ENCODE measurements at regions not wholly inside any gene's neighbourhood (a gene's known extent, or its start where the extent isn't known, plus 50 kb on each side); places are given as distances from the start of the nearest gene placed in this dataset.
A peak's percentile ranks its signal among the peaks of the same experiment; 100 is the strongest.

DNA sequence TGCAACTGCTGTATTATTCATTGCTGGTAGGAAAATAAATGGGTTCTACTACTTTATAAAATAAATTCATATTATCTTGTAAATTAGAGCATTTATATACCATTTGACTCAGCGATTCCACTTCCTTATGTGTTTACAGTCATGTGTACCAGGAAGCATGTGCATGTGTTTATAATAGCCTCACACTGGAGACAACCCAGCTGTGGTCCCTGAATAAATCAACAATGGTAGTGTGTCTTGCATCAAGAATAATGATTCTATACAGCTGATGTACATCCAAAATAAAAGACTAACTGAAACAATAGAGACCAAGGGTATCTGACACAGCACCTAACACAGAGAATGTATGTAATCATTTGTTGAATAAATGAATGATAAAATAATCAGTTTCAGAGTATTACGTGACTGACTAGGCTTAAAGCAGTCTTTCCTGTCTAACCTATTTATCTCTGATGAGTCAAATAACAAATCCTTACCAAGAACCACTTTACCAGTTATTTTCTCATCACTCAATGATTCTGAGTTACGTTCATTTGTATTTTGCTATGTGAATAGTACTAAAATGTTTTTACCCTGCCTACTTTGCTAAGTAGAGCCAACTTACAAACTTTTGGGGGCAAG lies 216.8 kb downstream of the UBE2E3 start:
- Mint-ChIP-seq H3K27ac (peak overlapping the region; percentile 80), H3K36me3 (ENCODE audit: low read depth) (peaks cover 77% of the 10 kb centered on the region), H3K27me3 (ENCODE audit: low read depth) (no peaks in the 10 kb centered on the region), H3K4me3 (ENCODE audit: low read depth) (peak overlapping the region; percentile 37), H3K9me3 (peaks cover 54% of the 10 kb centered on the region), H3K4me1 (ENCODE audit: low read depth) (peaks cover 47% of the 10 kb centered on the region)
- no peak for DNase-seq (ENCODE audit: low spot score)
- intact Hi-C loops (cut with micrococcal nuclease), result loop anchor here (1.0 to 5.0 kb wide), 5 partner anchors 19 to 90 kb away; no protein-coding TSS in a partner anchor

DNA sequence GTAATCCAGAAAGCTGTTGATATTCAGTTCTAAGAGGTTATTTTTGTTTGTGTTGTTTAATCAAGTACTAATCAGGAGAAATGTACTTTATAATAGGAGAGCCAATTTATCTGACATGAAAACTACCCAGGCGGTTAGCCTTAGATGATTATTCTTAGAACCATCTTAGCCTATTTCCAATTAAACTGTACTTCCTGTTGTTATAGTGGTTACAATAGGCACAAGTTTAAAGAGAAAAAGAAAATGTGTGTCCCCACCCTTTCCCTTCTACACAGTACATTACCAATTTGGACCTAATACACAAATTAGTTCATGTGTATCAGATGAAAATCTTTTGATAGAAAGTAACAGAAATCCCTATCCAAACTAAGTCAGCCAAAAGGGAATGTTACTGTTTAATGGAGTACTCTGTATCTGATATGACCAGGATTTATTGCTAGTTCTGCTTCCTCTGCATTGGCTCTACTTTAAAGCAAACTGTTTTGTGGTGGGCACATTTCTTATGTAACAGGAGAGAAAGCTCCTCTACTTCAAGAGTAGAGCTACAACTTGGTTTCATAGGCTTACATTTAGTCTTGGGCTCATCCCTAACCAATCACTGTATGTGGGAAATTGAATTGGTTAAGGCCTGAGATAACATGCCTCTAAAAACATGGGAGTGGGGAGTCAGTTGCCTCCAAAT lies 217.9 kb downstream of the UBE2E3 start:
- no peak for DNase-seq (ENCODE audit: low spot score)
- Mint-ChIP-seq H3K9me3 (peaks cover 52% of the 10 kb centered on the region), H3K4me1 (ENCODE audit: low read depth) (peaks cover 44% of the 10 kb centered on the region), H3K27ac (peak overlapping the region; percentile 80), H3K4me3 (ENCODE audit: low read depth) (no peak overlapping the region), H3K36me3 (ENCODE audit: low read depth) (peaks cover 80% of the 10 kb centered on the region), H3K27me3 (ENCODE audit: low read depth) (no peaks in the 10 kb centered on the region)
- intact Hi-C loops (cut with micrococcal nuclease), result loop anchor here (5.0 kb wide), 2 partner anchors 44 to 91 kb away; no protein-coding TSS in a partner anchor

DNA sequence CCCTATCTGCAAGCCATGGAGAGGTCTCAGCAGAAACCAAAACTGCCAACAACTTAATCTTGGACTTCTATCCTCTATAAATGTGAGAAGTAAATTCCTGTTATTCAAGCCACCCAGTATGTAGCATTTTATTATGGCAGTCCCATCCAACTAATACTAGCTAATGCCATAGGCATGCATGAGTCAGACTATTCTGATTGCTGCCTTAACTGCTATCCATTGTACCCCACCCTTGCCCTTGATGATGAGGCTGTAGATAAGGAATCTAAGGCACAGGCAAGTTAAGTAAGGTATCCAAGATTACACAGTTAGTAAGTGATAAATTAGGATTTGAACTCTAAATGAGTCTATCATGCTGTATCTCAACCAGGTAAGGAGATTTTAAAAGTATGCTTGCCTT lies 223.0 kb downstream of the UBE2E3 start:
- no peak overlapping the region for H3K4me3 Mint-ChIP-seq (ENCODE audit: low read depth)
- DNase-seq (ENCODE audit: low spot score), result no peak
- H3K27ac Mint-ChIP-seq, result no peak overlapping the region
- intact Hi-C loops (cut with micrococcal nuclease), result no loop called here
- no peaks in the 10 kb centered on the region for H3K27me3 Mint-ChIP-seq (ENCODE audit: low read depth)
- H3K4me1 Mint-ChIP-seq (ENCODE audit: low read depth), result peaks cover 19% of the 10 kb centered on the region
- H3K9me3 Mint-ChIP-seq, result peaks cover 72% of the 10 kb centered on the region
- peaks cover 95% of the 10 kb centered on the region for H3K36me3 Mint-ChIP-seq (ENCODE audit: low read depth)

DNA sequence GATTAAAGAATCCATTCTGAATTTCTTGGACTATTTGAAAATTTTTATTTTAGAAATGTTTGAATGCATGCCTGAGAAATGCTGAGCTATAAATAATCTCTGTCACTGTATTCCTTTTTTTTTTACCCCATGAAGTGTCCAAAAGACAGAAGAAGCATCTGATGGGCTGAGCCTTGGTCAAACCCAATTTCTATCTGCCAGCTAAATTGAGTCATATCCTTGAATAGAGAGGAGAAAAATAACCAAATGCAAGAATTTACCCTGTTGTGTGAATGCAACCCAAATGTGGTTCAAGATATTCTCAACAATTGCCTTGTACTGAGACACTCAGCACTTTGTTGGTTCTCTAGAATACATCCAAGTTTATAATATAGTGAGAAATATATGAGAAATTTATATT lies 223.5 kb downstream of the UBE2E3 start:
- Mint-ChIP-seq H3K4me3 (ENCODE audit: low read depth) (no peak overlapping the region), H3K36me3 (ENCODE audit: low read depth) (peaks cover 95% of the 10 kb centered on the region), H3K4me1 (ENCODE audit: low read depth) (peaks cover 14% of the 10 kb centered on the region), H3K9me3 (peaks cover 72% of the 10 kb centered on the region), H3K27ac (no peak overlapping the region), H3K27me3 (ENCODE audit: low read depth) (no peaks in the 10 kb centered on the region)
- intact Hi-C loops (cut with micrococcal nuclease), result no loop called here
- no peak for DNase-seq (ENCODE audit: low spot score)

DNA sequence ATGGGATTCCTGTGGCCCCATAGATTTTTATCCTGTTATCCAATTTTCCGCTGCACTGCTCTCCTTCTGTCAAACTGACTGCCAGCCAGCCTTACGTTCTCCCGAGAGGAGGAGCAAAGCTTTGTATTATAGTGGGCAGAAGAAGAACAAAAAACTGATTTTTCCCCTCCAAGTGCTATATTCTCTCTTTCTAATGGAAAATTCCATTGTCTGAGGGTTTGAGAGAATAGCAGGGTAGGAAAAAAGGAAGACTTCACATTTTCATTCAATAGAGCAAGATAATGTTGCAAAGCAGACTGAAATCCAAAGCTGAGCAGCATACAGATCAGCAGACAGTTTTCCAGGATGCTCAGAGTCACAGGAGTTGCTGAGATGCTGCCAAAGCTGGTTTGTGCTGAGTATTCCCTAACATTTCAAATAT lies 238.0 kb downstream of the UBE2E3 start:
- Mint-ChIP-seq H3K4me3 (ENCODE audit: low read depth) (no peak overlapping the region), H3K36me3 (ENCODE audit: low read depth) (peaks cover 57% of the 10 kb centered on the region), H3K27ac (no peak overlapping the region), H3K9me3 (peaks cover 44% of the 10 kb centered on the region), H3K4me1 (ENCODE audit: low read depth) (peaks cover 12% of the 10 kb centered on the region), H3K27me3 (ENCODE audit: low read depth) (no peaks in the 10 kb centered on the region)
- intact Hi-C loops (cut with micrococcal nuclease), result no loop called here
- DNase-seq (ENCODE audit: low spot score), result no peak

DNA sequence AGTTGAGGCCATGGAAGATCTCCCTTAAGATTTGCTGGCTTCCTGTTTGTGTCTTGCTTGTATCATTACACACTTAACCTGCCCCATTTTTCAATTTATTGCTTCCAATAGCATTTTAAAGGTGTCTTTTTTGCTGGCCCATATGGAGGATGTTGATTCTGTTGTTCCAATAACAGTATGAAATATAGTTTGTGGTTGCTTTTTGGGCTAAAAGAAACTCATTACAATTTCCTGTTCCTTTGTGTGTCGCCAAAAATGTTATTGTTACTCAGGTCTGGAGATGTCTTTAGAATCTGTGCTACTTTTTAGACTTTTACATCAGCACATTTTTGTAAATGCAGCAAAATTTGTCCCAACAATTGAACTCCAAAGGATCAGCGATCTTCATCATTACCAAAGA lies 234.0 kb upstream of the ITGA4 start:
- Mint-ChIP-seq H3K27ac (peak overlapping the region; percentile 98), H3K4me3 (ENCODE audit: low read depth) (peak overlapping the region; percentile 43), H3K36me3 (ENCODE audit: low read depth) (peaks cover 82% of the 10 kb centered on the region), H3K27me3 (ENCODE audit: low read depth) (no peaks in the 10 kb centered on the region), H3K4me1 (ENCODE audit: low read depth) (peaks cover 24% of the 10 kb centered on the region), H3K9me3 (peaks cover 67% of the 10 kb centered on the region)
- no peak for DNase-seq (ENCODE audit: low spot score)
- intact Hi-C loops (cut with micrococcal nuclease), result loop anchor here (2.0 kb wide), 1 partner anchor 26 kb away; no protein-coding TSS in a partner anchor

DNA sequence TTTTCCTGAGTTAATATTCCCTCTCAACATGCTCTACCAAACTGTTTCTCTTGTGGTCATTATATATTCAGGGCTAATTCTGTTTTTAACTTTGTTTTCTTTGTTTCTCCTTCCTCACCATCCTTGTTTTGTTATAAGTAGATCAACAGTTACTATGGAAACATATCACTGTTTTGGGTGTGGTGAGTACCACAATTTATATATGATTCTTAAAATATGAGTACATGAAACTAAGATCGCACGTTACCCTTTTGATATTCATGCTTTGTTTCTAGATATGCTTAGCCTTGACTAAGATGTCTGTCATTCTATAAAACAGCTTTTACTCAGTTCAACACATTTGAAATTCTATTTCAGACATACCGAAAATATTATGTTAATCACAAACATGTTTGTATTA lies 232.3 kb upstream of the ITGA4 start:
- intact Hi-C loops (cut with micrococcal nuclease), result loop anchor here (2.0 kb wide), 3 partner anchors 14 to 102 kb away; no protein-coding TSS in a partner anchor
- no peak for DNase-seq (ENCODE audit: low spot score)
- Mint-ChIP-seq H3K27ac (peak overlapping the region; percentile 98), H3K36me3 (ENCODE audit: low read depth) (peaks cover 77% of the 10 kb centered on the region), H3K4me3 (ENCODE audit: low read depth) (peak overlapping the region; percentile 70), H3K27me3 (ENCODE audit: low read depth) (no peaks in the 10 kb centered on the region), H3K9me3 (peaks cover 56% of the 10 kb centered on the region), H3K4me1 (ENCODE audit: low read depth) (peaks cover 23% of the 10 kb centered on the region)

DNA sequence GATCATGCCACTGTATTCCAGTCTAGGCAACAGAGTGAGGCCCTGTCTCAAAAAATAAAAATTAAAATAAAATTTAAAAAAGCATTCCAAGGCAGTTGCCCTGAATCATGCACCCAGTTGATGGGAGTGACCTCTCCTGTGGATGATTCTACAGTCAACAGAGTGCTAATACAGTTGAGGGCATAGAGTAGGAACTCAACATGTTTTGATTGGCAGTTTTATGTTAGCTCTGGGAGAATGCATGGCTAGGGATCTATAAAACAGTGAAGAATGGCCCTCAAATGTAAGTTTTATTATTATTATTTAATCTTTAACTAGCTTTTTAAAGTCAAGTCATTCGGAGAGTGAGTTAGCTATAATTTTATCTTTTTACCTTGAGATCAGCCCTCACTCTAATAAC lies 228.5 kb upstream of the ITGA4 start:
- Mint-ChIP-seq H3K4me3 (ENCODE audit: low read depth) (no peak overlapping the region), H3K4me1 (ENCODE audit: low read depth) (peaks cover 27% of the 10 kb centered on the region), H3K27me3 (ENCODE audit: low read depth) (no peaks in the 10 kb centered on the region), H3K27ac (no peak overlapping the region), H3K36me3 (ENCODE audit: low read depth) (peaks cover 70% of the 10 kb centered on the region), H3K9me3 (peaks cover 25% of the 10 kb centered on the region)
- intact Hi-C loops (cut with micrococcal nuclease), result no loop called here
- no peak for DNase-seq (ENCODE audit: low spot score)

DNA sequence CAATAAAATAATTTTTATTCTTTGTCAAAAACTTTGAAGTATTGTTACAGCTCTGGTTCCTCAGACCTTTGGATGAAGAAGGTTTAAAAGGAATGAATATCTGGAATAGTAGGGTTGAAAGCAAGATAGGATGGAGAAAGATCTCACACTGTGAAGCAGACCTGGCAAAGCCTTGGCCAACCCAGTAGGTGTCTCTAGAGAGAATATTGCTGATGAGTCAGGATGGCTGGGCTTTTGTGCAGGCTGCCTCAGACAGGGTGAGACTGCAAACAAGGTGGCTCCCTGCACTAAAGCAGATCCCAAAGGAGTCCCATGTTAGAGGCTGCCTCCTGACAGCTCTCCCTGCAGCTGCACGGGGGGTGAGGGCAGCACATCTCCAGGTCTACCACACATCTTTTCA lies 226.0 kb upstream of the ITGA4 start:
- intact Hi-C loops (cut with micrococcal nuclease), result loop anchor here (5.0 kb wide), 1 partner anchor 36 kb away; no protein-coding TSS in a partner anchor
- peaks cover 37% of the 10 kb centered on the region for H3K4me1 Mint-ChIP-seq (ENCODE audit: low read depth)

DNA sequence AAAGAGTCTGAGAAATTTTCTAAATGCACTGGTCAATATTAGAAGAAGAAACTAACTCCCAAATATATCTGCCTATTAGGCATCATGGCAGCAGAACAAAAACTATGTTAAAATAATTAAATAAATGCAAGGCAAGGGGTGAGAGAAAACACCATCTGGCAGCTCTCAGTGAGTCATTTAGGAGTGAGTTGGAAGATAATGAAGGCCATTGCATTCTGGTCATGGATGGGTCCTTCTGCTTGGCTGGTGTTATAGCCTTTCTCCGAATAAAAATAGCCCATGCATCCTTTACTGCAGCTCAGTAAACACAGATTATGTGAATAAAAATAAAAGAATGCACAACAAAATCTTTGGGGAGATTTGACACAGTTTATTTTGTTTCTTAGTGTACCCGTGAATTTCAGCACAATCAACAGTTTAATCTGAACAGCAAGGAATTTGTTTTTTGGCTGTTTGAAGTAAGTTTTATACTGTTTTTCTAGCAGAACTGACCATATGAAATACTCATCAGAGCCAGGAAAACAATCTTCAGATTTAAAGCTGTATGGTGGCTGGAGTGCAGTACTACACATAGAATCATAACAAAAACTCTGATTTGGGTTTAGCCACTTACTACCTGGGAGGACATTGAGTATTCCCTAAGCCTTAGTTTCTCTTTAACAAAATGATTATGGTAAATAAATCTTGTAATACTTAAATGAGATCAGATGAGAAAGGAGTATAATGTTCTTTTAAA lies 225.1 kb upstream of the ITGA4 start:
- peaks cover 11% of the 10 kb centered on the region for H3K9me3 Mint-ChIP-seq
- DNase-seq (ENCODE audit: low spot score), result no peak
- H3K36me3 Mint-ChIP-seq (ENCODE audit: low read depth), result peaks cover 71% of the 10 kb centered on the region
- no peak overlapping the region for H3K4me3 Mint-ChIP-seq (ENCODE audit: low read depth)
- no peak overlapping the region for H3K27ac Mint-ChIP-seq
- no peaks in the 10 kb centered on the region for H3K27me3 Mint-ChIP-seq (ENCODE audit: low read depth)
- intact Hi-C loops (cut with micrococcal nuclease), result loop anchor here (5.0 kb wide), 1 partner anchor 35 kb away; no protein-coding TSS in a partner anchor
- peaks cover 44% of the 10 kb centered on the region for H3K4me1 Mint-ChIP-seq (ENCODE audit: low read depth)

More for the DNA sequence above, 226.0 kb upstream of the ITGA4 start:
- no peaks in the 10 kb centered on the region for H3K27me3 Mint-ChIP-seq (ENCODE audit: low read depth)
- no peak overlapping the region for H3K4me3 Mint-ChIP-seq (ENCODE audit: low read depth)
- peaks cover 16% of the 10 kb centered on the region for H3K9me3 Mint-ChIP-seq
- H3K36me3 Mint-ChIP-seq (ENCODE audit: low read depth), result peaks cover 71% of the 10 kb centered on the region
- no peak for DNase-seq (ENCODE audit: low spot score)
- H3K27ac Mint-ChIP-seq, result no peak overlapping the region

DNA sequence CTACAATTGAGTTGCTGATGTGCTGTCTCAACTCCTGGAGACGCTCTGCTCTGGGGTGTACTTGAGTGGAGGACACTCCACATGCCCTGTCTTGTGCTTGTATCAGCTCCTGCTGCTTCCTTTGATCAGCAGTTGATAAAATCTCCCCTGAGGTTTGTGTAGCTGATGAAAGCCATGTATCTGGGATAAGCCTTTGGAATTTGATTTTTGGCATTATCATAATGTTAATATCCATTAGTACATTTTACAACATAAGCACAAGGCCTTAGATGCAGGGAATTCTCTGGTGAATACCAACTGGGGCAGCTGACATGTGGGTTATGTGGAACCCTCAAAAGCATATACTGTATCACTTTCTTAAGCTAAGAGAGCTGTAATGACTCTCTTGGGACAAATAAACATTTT lies 222.7 kb upstream of the ITGA4 start:
- Mint-ChIP-seq H3K27me3 (ENCODE audit: low read depth) (no peaks in the 10 kb centered on the region), H3K9me3 (peaks cover 11% of the 10 kb centered on the region), H3K27ac (no peak overlapping the region), H3K36me3 (ENCODE audit: low read depth) (peaks cover 74% of the 10 kb centered on the region), H3K4me3 (ENCODE audit: low read depth) (no peak overlapping the region), H3K4me1 (ENCODE audit: low read depth) (peaks cover 64% of the 10 kb centered on the region)
- no peak for DNase-seq (ENCODE audit: low spot score)
- intact Hi-C loops (cut with micrococcal nuclease), result loop anchor here (5.0 kb wide), 1 partner anchor 33 kb away; no protein-coding TSS in a partner anchor

DNA sequence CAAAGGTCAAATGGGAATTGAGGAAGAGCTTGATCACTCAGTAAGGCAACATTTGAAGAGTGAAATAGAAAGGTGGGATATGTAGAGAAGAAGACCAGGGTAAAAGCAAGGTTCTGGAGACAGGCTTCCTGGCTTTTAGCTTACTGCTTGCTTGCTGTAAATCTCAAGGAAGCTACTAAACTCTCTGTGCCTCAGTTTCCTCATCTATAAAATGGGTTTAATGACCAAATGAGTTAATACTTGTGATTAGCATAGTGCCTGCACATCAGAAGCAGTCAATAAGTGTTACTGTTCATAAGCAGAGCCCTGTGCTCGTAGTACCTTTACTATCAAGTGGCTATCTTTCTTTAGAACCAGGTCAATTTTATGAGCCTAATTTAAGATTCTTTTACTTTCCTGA lies 222.2 kb upstream of the ITGA4 start:
- Mint-ChIP-seq H3K36me3 (ENCODE audit: low read depth) (peaks cover 73% of the 10 kb centered on the region), H3K4me1 (ENCODE audit: low read depth) (peaks cover 67% of the 10 kb centered on the region)
- DNase-seq (ENCODE audit: low spot score), result no peak

More for the DNA sequence above, 222.2 kb upstream of the ITGA4 start:
- no peak overlapping the region for H3K27ac Mint-ChIP-seq
- H3K27me3 Mint-ChIP-seq (ENCODE audit: low read depth), result no peaks in the 10 kb centered on the region
- no peak overlapping the region for H3K4me3 Mint-ChIP-seq (ENCODE audit: low read depth)
- peaks cover 12% of the 10 kb centered on the region for H3K9me3 Mint-ChIP-seq
- intact Hi-C loops (cut with micrococcal nuclease), result no loop called here
